ENCODE measurements at regions not wholly inside any gene's neighbourhood (a gene's known extent, or its start where the extent isn't known, plus 50 kb on each side); places are given as distances from the start of the nearest gene placed in this dataset.

DNA sequence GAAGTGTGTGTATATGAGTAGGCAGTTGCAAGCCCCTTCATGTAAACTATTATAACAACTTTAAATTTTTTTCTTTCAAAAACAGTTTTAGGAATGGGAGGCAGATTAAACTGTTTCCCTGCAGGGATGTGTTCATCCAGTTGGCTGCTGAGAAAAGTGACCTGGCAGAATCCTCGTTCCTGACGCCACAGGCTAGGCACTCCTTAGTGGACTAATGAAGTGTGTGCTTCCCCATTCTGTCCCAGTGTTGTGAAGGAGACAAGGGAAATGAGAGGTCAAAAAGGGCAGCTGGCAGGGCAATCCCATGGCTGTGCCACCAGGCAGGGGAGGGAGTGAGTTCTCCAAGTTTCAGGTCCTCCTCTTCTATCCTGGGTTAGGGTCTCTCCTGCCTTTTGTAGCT, 59.8 kb downstream of the FOXD1 start:
- TF ChIP-seq, protein P1, sequence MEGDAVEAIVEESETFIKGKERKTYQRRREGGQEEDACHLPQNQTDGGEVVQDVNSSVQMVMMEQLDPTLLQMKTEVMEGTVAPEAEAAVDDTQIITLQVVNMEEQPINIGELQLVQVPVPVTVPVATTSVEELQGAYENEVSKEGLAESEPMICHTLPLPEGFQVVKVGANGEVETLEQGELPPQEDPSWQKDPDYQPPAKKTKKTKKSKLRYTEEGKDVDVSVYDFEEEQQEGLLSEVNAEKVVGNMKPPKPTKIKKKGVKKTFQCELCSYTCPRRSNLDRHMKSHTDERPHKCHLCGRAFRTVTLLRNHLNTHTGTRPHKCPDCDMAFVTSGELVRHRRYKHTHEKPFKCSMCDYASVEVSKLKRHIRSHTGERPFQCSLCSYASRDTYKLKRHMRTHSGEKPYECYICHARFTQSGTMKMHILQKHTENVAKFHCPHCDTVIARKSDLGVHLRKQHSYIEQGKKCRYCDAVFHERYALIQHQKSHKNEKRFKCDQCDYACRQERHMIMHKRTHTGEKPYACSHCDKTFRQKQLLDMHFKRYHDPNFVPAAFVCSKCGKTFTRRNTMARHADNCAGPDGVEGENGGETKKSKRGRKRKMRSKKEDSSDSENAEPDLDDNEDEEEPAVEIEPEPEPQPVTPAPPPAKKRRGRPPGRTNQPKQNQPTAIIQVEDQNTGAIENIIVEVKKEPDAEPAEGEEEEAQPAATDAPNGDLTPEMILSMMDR (IDR thresholded peaks at IDR 0.05 in 2 of 3, conservative IDR thresholded peaks at IDR 0.05 in 1 of 3; ENCODE audit: control insufficient read depth in 2 of 3, extremely low read depth in 1 of 3, insufficient read depth in 1 of 3, low read depth in 3 of 3, low read length in 3 of 3): no peak
- TF ChIP-seq ETV6 (conservative IDR thresholded peaks at IDR 0.05 in 1 of 2, IDR thresholded peaks at IDR 0.05 in 1 of 2; ENCODE audit: borderline replicate concordance in 1 of 2, low read depth in 1 of 2) (no peak), CREB1 (IDR thresholded peaks at IDR 0.05; ENCODE audit: low read depth) (no peak), KDM1A (IDR thresholded peaks at IDR 0.05; ENCODE audit: borderline replicate concordance) (no peak), POLR2A (IDR thresholded peaks at IDR 0.05; ENCODE audit: low read depth, low read length) (no peak), KAT2A (conservative IDR thresholded peaks at IDR 0.05; ENCODE audit: control insufficient read depth, low read depth, low read length) (no peak), SP1 (IDR thresholded peaks at IDR 0.05; ENCODE audit: low read depth, low read length) (no peak), YY1 (IDR thresholded peaks at IDR 0.05; ENCODE audit: low read depth, low read length) (no peak), RAD21 (IDR thresholded peaks at IDR 0.05; ENCODE audit: insufficient read depth, low read depth, low read length) (no peak), POU2F2 (IDR thresholded peaks at IDR 0.05; ENCODE audit: borderline replicate concordance, low read depth, low read length) (no peak), CBX5 (IDR thresholded peaks at IDR 0.05; ENCODE audit: low read depth) (no peak), EP300 (IDR thresholded peaks at IDR 0.05; ENCODE audit: borderline replicate concordance in 1 of 2, control insufficient read depth in 1 of 2, low read depth in 2 of 2, low read length in 2 of 2) (no peak)
- TF ChIP-seq, protein P2, sequence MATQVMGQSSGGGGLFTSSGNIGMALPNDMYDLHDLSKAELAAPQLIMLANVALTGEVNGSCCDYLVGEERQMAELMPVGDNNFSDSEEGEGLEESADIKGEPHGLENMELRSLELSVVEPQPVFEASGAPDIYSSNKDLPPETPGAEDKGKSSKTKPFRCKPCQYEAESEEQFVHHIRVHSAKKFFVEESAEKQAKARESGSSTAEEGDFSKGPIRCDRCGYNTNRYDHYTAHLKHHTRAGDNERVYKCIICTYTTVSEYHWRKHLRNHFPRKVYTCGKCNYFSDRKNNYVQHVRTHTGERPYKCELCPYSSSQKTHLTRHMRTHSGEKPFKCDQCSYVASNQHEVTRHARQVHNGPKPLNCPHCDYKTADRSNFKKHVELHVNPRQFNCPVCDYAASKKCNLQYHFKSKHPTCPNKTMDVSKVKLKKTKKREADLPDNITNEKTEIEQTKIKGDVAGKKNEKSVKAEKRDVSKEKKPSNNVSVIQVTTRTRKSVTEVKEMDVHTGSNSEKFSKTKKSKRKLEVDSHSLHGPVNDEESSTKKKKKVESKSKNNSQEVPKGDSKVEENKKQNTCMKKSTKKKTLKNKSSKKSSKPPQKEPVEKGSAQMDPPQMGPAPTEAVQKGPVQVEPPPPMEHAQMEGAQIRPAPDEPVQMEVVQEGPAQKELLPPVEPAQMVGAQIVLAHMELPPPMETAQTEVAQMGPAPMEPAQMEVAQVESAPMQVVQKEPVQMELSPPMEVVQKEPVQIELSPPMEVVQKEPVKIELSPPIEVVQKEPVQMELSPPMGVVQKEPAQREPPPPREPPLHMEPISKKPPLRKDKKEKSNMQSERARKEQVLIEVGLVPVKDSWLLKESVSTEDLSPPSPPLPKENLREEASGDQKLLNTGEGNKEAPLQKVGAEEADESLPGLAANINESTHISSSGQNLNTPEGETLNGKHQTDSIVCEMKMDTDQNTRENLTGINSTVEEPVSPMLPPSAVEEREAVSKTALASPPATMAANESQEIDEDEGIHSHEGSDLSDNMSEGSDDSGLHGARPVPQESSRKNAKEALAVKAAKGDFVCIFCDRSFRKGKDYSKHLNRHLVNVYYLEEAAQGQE (IDR thresholded peaks at IDR 0.05; ENCODE audit: low read depth, low read length): no peak
- TF ChIP-seq, protein P3, sequence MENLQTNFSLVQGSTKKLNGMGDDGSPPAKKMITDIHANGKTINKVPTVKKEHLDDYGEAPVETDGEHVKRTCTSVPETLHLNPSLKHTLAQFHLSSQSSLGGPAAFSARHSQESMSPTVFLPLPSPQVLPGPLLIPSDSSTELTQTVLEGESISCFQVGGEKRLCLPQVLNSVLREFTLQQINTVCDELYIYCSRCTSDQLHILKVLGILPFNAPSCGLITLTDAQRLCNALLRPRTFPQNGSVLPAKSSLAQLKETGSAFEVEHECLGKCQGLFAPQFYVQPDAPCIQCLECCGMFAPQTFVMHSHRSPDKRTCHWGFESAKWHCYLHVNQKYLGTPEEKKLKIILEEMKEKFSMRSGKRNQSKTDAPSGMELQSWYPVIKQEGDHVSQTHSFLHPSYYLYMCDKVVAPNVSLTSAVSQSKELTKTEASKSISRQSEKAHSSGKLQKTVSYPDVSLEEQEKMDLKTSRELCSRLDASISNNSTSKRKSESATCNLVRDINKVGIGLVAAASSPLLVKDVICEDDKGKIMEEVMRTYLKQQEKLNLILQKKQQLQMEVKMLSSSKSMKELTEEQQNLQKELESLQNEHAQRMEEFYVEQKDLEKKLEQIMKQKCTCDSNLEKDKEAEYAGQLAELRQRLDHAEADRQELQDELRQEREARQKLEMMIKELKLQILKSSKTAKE (IDR thresholded peaks at IDR 0.05; ENCODE audit: low read depth, poor library complexity, severe bottlenecking): no peak
